GM21786 (cell line): ENCODE measurements at regions not wholly inside any gene's neighbourhood (a gene's known extent, or its start where the extent isn't known, plus 50 kb on each side); places are given as distances from the start of the nearest gene placed in this dataset.

ENCODE experiments used
- ATAC-seq: cut with Tn5 transposase; IDR thresholded peaks from one replicate; pipeline ENCODE4 v1.9.1; 2021; ENCODE audit not compliant: unreplicated experiment

- ATAC-seq: no peak
These were observed 65.6 kb upstream of the TMEM72 start for GRCh38 chr10:44845361-44846175.

GRCh38 chr10:44847110-44847509 lies 64.0 kb upstream of the TMEM72 start:
- ATAC-seq: no peak

GRCh38 chr10:44848211-44848610 lies 62.9 kb upstream of the TMEM72 start:
- ATAC-seq: no peak

- ATAC-seq: no peak
These were observed 61.2 kb upstream of the TMEM72 start for GRCh38 chr10:44849936-44850335.

GRCh38 chr10:44850356-44850934 lies 60.7 kb upstream of the TMEM72 start:
- ATAC-seq: no peak

- no peak for ATAC-seq
These were observed 59.7 kb upstream of the TMEM72 start for GRCh38 chr10:44851413-44851812.

GRCh38 chr10:44851881-44852280 lies 59.3 kb upstream of the TMEM72 start:
- no peak for ATAC-seq

GRCh38 chr10:44853148-44853734 lies 57.9 kb upstream of the TMEM72 start:
- ATAC-seq: no peak

GRCh38 chr10:44853796-44854195 lies 57.3 kb upstream of the TMEM72 start:
- ATAC-seq: no peak

GRCh38 chr10:44854693-44855350 lies 56.3 kb upstream of the TMEM72 start:
- no peak for ATAC-seq

- ATAC-seq: no peak
These were observed 54.4 kb upstream of the TMEM72 start for GRCh38 chr10:44856696-44857095.

- peak; percentile 74 for ATAC-seq
These were observed 53.6 kb upstream of the TMEM72 start for GRCh38 chr10:44857363-44858016.

- ATAC-seq: no peak
These were observed 53.1 kb upstream of the TMEM72 start for GRCh38 chr10:44858017-44858371.

GRCh38 chr10:44858988-44859387 lies 52.1 kb upstream of the TMEM72 start:
- no peak for ATAC-seq

GRCh38 chr10:44859546-44860285 lies 51.4 kb upstream of the TMEM72 start:
- no peak for ATAC-seq

GRCh38 chr10:44860811-44861736 lies 50.1 kb upstream of the TMEM72 start:
- no peak for ATAC-seq
